Muscle layer of colon (tissue), 2 donors: ENCODE measurements at regions not wholly inside any gene's neighbourhood (a gene's known extent, or its start where the extent isn't known, plus 50 kb on each side); places are given as distances from the start of the nearest gene placed in this dataset.
"Not testable (repeated sequence)": the region's sequence is repeated elsewhere in the genome, so short reads cannot be mapped to it uniquely, and the experiment has no call there.

Experiments used
- H3K27ac ChIP-seq: one replicate; pipeline ENCODE4 v1.7.0; 2013; ENCODE audit warnings: low read depth, mild to moderate bottlenecking, low read length, moderate library complexity
- H3K27me3 ChIP-seq, 2 donors: one replicate each; pipeline ENCODE4 v1.7.0; 2013; ENCODE audit warnings: low read length in 2 of 2, mild to moderate bottlenecking in 2 of 2; ENCODE audit not compliant: insufficient read depth in 2 of 2, control insufficient read depth in 1 of 2
- H3K36me3 ChIP-seq: one replicate; pipeline ENCODE4 v1.7.0; 2013; ENCODE audit warnings: mild to moderate bottlenecking, low read length; ENCODE audit not compliant: insufficient read depth
- H3K4me1 ChIP-seq: one replicate; pipeline ENCODE4 v1.7.0; 2013; ENCODE audit warnings: mild to moderate bottlenecking, low read length; ENCODE audit not compliant: insufficient read depth
- H3K4me3 ChIP-seq, 2 donors: one replicate each; pipeline ENCODE4 v1.7.0; 2013; ENCODE audit warnings: low read length in 2 of 2, low read depth in 1 of 2, mild to moderate bottlenecking in 1 of 2, moderate library complexity in 1 of 2
- H3K9ac ChIP-seq: one replicate; pipeline ENCODE4 v1.7.0; 2013; ENCODE audit warnings: low read length
- H3K9me3 ChIP-seq: one replicate; pipeline ENCODE4 v1.7.0; 2013; ENCODE audit warnings: mild to moderate bottlenecking, low read length
- donor health status: abdominal sarcoma.
- donor health status: Adenocarcinoma of cecum.

- H3K27ac ChIP-seq = no peak overlapping the region
Measured at GRCh38 chr2:62627667-62628066, 77.8 kb upstream of the EHBP1 start.

GRCh38 chr2:62624855-62625254 is 80.7 kb upstream of the EHBP1 start:
- Histone ChIP-seq H3K27ac (no peak overlapping the region), H3K4me1 (no peaks in the 10 kb centered on the region), H3K36me3 (no peaks in the 10 kb centered on the region), H3K9ac (no peak overlapping the region), H3K27me3 (no peaks in the 10 kb centered on the region), H3K9me3 (no peaks in the 10 kb centered on the region), H3K4me3 (no peak overlapping the region)

More at GRCh38 chr2:62627667-62628066, 77.8 kb upstream of the EHBP1 start:
- Histone ChIP-seq H3K36me3 (no peaks in the 10 kb centered on the region), H3K4me1 (no peaks in the 10 kb centered on the region), H3K9ac (no peak overlapping the region), H3K4me3 (no peak overlapping the region), H3K27me3 (no peaks in the 10 kb centered on the region), H3K9me3 (no peaks in the 10 kb centered on the region)

GRCh38 chr2:62616486-62616885 is 89.0 kb upstream of the EHBP1 start:
- H3K27ac ChIP-seq, H3K27me3 ChIP-seq, H3K9me3 ChIP-seq, H3K4me3 ChIP-seq, H3K4me1 ChIP-seq, H3K36me3 ChIP-seq, H3K9ac ChIP-seq: not testable (repeated sequence)

GRCh38 chr2:62611854-62612253 is 93.7 kb upstream of the EHBP1 start:
- Histone ChIP-seq H3K36me3 (no peaks in the 10 kb centered on the region), H3K9me3 (no peaks in the 10 kb centered on the region), H3K4me3 (no peak overlapping the region), H3K27ac (no peak overlapping the region), H3K9ac (no peak overlapping the region), H3K4me1 (no peaks in the 10 kb centered on the region), H3K27me3 (no peaks in the 10 kb centered on the region)

GRCh38 chr2:62605471-62605870 is 99.5 kb upstream of the TMEM17 start:
- not testable (repeated sequence) for H3K36me3 ChIP-seq

GRCh38 chr2:62604336-62604735 is 98.3 kb upstream of the TMEM17 start:
- H3K9me3 ChIP-seq = no peaks in the 10 kb centered on the region
- no peaks in the 10 kb centered on the region for H3K27me3 ChIP-seq
- H3K9ac ChIP-seq = no peak overlapping the region
- H3K4me1 ChIP-seq = no peaks in the 10 kb centered on the region
- H3K4me3 ChIP-seq = no peak overlapping the region
- H3K27ac ChIP-seq = no peak overlapping the region
- H3K36me3 ChIP-seq = no peaks in the 10 kb centered on the region

More at GRCh38 chr2:62605471-62605870, 99.5 kb upstream of the TMEM17 start:
- not testable (repeated sequence) for H3K9ac ChIP-seq, H3K4me3 ChIP-seq, H3K9me3 ChIP-seq, H3K4me1 ChIP-seq, H3K27me3 ChIP-seq, H3K27ac ChIP-seq

GRCh38 chr2:62603154-62603712 is 97.2 kb upstream of the TMEM17 start:
- Histone ChIP-seq H3K27ac (no peak overlapping the region), H3K27me3 (no peaks in the 10 kb centered on the region), H3K4me1 (no peaks in the 10 kb centered on the region), H3K36me3 (no peaks in the 10 kb centered on the region), H3K9me3 (no peaks in the 10 kb centered on the region), H3K4me3 (no peak overlapping the region), H3K9ac (no peak overlapping the region)

- not testable (repeated sequence) for H3K27me3 ChIP-seq, H3K4me3 ChIP-seq, H3K27ac ChIP-seq, H3K9me3 ChIP-seq, H3K4me1 ChIP-seq, H3K36me3 ChIP-seq, H3K9ac ChIP-seq
Measured at GRCh38 chr2:62599674-62600410, 93.8 kb upstream of the TMEM17 start.

GRCh38 chr2:62597323-62597722 is 91.3 kb upstream of the TMEM17 start:
- H3K27ac ChIP-seq = no peak overlapping the region
- H3K36me3 ChIP-seq = no peaks in the 10 kb centered on the region

GRCh38 chr2:62596061-62596921 is 90.3 kb upstream of the TMEM17 start:
- H3K4me3 ChIP-seq = no peak overlapping the region
- no peaks in the 10 kb centered on the region for H3K36me3 ChIP-seq
- no peak overlapping the region for H3K9ac ChIP-seq
- no peaks in the 10 kb centered on the region for H3K27me3 ChIP-seq
- H3K4me1 ChIP-seq = no peaks in the 10 kb centered on the region
- peak overlapping the region; percentile 37 for H3K27ac ChIP-seq
- H3K9me3 ChIP-seq = no peaks in the 10 kb centered on the region

More at GRCh38 chr2:62597323-62597722, 91.3 kb upstream of the TMEM17 start:
- no peaks in the 10 kb centered on the region for H3K27me3 ChIP-seq
- H3K9me3 ChIP-seq = no peaks in the 10 kb centered on the region
- H3K9ac ChIP-seq = no peak overlapping the region
- H3K4me3 ChIP-seq = no peak overlapping the region
- no peaks in the 10 kb centered on the region for H3K4me1 ChIP-seq

GRCh38 chr2:62595474-62595873 is 89.5 kb upstream of the TMEM17 start:
- Histone ChIP-seq H3K27me3 (no peaks in the 10 kb centered on the region), H3K36me3 (no peaks in the 10 kb centered on the region), H3K4me3 (no peak overlapping the region), H3K4me1 (peaks cover 4% of the 10 kb centered on the region), H3K9ac (no peak overlapping the region), H3K9me3 (no peaks in the 10 kb centered on the region), H3K27ac (peak overlapping the region; percentile 37)
